Kidney (tissue), 13 donors: ENCODE measurements at regions not wholly inside any gene's neighbourhood (a gene's known extent, or its start where the extent isn't known, plus 50 kb on each side); places are given as distances from the start of the nearest gene placed in this dataset.

Experiments
- DNase-seq, 5 donors: peaks; one replicate each; pipeline ENCODE4 v3.0.0-alpha.2; 2013 to 2020
- FAIRE-seq: peaks from 2 replicates; lab custom pipeline; 2012; peaks lifted over from hg19 to GRCh38; lab: Jason Lieb, UNC
- H3K27ac ChIP-seq, 2 donors: one replicate each; pipeline ENCODE4 v1.7.0; 2013; ENCODE audit warnings: low read depth in 2 of 2, low read length in 2 of 2, inconsistent platforms in 1 of 2
- H3K27me3 ChIP-seq: one replicate; pipeline ENCODE4 v1.7.1; 2013; ENCODE audit warnings: low read length, inconsistent platforms; ENCODE audit not compliant: control insufficient read depth, insufficient read depth
- H3K36me3 ChIP-seq, 3 donors: one replicate each; pipeline versions ENCODE4 v1.7.0 to v1.7.1; 2013; ENCODE audit warnings: low read length in 3 of 3, control low read depth in 1 of 3, inconsistent platforms in 1 of 3; ENCODE audit not compliant: insufficient read depth in 3 of 3, control insufficient read depth in 2 of 3
- H3K4me1 ChIP-seq, 3 donors: one replicate each; pipeline versions ENCODE4 v1.7.0 to v1.7.1; 2013; ENCODE audit warnings: low read length in 3 of 3, inconsistent platforms in 1 of 3, low read depth in 1 of 3; ENCODE audit not compliant: control insufficient read depth in 2 of 3, insufficient read depth in 2 of 3
- H3K4me3 ChIP-seq, 3 donors: one replicate each; pipeline versions ENCODE4 v1.7.0 to v1.8.1; 2013; ENCODE audit warnings: low read length in 3 of 3, control low read depth in 1 of 3, inconsistent platforms in 1 of 3
- H3K9ac ChIP-seq, 3 donors: one replicate each; pipeline versions ENCODE4 v1.7.0 to v1.7.1; 2013; ENCODE audit warnings: low read length in 3 of 3, control low read depth in 1 of 3, inconsistent platforms in 1 of 3
- H3K9me3 ChIP-seq, 3 donors: one replicate each; pipeline versions ENCODE4 v1.7.0 to v1.7.1; 2013; ENCODE audit warnings: low read length in 3 of 3, control low read depth in 1 of 3, inconsistent platforms in 1 of 3; ENCODE audit not compliant: control insufficient read depth in 2 of 3, insufficient read depth in 1 of 3
- CTCF ChIP-seq: IDR thresholded peaks from 3 replicates; pipeline ENCODE4 v1.5.1; 2012; ENCODE audit warnings: mild to moderate bottlenecking, moderate library complexity, borderline replicate concordance; ENCODE audit not compliant: insufficient read depth; ENCODE audit errors: extremely low read depth
- intact Hi-C: fragments of 100-400 bp; cut with DNase I; formaldehyde crosslinking; loops from one replicate; pipeline ENCODE4 v1.11.1; 2022
- donor health status: control.
- donor health status: control.
- donor health status: control.
- donor health status: control.
- donor health status: control.
- donor health status: DM: yes; HTN: yes; CAD: no.
- donor health status: Normal renal cell carcinoma (clear cell type).

GRCh38 chr7:17589671-17590070 is 291.2 kb downstream of the AHR start:
- Histone ChIP-seq H3K9me3 (no peaks in the 10 kb centered on the region), H3K27me3 (no peaks in the 10 kb centered on the region), H3K27ac (no peak overlapping the region), H3K36me3 (no peaks in the 10 kb centered on the region), H3K9ac (no peak overlapping the region), H3K4me1 (no peaks in the 10 kb centered on the region), H3K4me3 (no peak overlapping the region)
- DNase-seq (no peak), FAIRE-seq (no peak)
- no peak for TF ChIP-seq CTCF
- intact Hi-C loops: no loop called here

- Histone ChIP-seq H3K9me3 (no peaks in the 10 kb centered on the region), H3K4me1 (no peaks in the 10 kb centered on the region), H3K36me3 (no peaks in the 10 kb centered on the region), H3K27me3 (no peaks in the 10 kb centered on the region), H3K4me3 (no peak overlapping the region), H3K27ac (no peak overlapping the region), H3K9ac (no peak overlapping the region)
- FAIRE-seq (no peak), DNase-seq (no peak)
- intact Hi-C loops: no loop called here
- no peak for TF ChIP-seq CTCF
Observed at GRCh38 chr7:17590221-17590620, 291.8 kb downstream of the AHR start.

GRCh38 chr7:17593819-17594419 is 295.5 kb downstream of the AHR start:
- H3K9me3 ChIP-seq: no peaks in the 10 kb centered on the region
- no peaks in the 10 kb centered on the region for H3K4me1 ChIP-seq
- intact Hi-C loops: no loop called here
- peak in 2 of 5 donors; percentile 54 to 86 for DNase-seq
- H3K27ac ChIP-seq: no peak overlapping the region
- no peak overlapping the region for H3K9ac ChIP-seq
- H3K36me3 ChIP-seq: no peaks in the 10 kb centered on the region
- H3K4me3 ChIP-seq: no peak overlapping the region
- no peaks in the 10 kb centered on the region for H3K27me3 ChIP-seq
- FAIRE-seq: no peak
- TF ChIP-seq CTCF: no peak

GRCh38 chr7:17595546-17595945 is 297.1 kb downstream of the AHR start:
- DNase-seq: no peak
- Histone ChIP-seq H3K27ac (no peak overlapping the region), H3K36me3 (no peaks in the 10 kb centered on the region), H3K4me3 (no peak overlapping the region), H3K9ac (no peak overlapping the region), H3K4me1 (no peaks in the 10 kb centered on the region), H3K27me3 (no peaks in the 10 kb centered on the region), H3K9me3 (no peaks in the 10 kb centered on the region)
- intact Hi-C loops: no loop called here
- TF ChIP-seq CTCF: no peak
- no peak for FAIRE-seq
